GM19240 (cell line): ENCODE measurements at regions not wholly inside any gene's neighbourhood (a gene's known extent, or its start where the extent isn't known, plus 50 kb on each side); places are given as distances from the start of the nearest gene placed in this dataset.

Experiments used
- DNase-seq: peaks from one replicate; pipeline ENCODE4 v3.0.0; 2011; ENCODE audit warnings: low spot score; ENCODE audit not compliant: insufficient read length

DNA sequence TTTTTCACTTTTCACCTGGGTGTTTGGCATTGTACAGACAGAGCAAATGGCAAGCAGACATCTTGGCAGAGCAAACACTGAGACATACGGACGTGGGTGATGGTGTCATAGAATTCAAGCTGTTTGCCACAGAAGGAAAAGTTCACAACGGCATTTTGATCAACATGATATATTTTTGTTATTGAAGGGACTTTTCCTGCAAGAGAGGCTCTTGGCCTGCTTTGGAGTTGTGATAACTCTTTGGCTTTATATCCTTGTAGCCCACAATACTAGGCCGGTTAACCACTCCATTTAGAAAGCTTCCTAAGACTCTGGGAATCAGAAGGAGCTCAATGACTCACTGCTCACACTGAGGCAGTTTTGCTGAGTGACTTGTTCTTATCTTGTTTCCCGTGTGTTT, 1038.3 kb downstream of the TLE1 start:
- no peak for DNase-seq

DNA sequence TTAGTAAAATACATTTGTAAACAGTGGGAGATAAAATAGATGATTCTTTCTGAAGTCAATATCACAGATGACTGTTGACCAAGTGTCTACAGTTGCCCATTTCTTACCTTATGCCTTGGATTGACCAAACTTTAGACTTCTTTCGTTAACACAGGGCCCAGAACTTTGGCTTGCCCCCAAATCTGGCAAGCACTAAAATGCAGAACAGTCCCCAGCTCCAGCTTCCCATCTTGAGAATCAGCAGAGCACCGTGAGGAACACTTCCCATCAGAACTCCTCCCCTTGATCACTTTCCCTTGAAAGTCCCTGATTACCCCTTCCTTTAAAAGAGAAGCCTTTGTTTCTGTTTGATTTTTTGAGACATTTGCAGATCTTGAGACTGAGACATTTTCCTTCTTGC, 1039.9 kb downstream of the TLE1 start:
- DNase-seq = no peak

DNA sequence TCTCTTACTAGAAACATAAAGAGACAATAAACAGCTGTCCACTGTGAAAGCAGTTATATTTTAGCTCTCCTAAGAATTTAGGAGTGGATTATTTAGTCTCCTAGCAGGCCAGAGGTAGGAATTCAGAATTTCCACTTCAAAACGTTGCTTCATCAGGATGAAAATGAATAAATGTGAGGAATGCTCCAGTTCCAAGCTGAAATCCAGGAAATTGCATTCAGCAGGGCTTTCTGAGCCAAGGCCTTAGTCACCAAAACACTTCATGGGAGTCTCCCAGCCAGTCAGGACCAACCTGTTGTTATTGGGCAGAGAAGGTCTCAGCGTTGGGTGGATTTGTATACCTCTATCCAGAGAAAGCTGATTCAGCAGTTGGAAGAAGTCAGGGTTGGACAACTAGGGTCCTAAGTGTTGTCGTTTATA, 1040.3 kb downstream of the TLE1 start:
- DNase-seq = no peak

DNA sequence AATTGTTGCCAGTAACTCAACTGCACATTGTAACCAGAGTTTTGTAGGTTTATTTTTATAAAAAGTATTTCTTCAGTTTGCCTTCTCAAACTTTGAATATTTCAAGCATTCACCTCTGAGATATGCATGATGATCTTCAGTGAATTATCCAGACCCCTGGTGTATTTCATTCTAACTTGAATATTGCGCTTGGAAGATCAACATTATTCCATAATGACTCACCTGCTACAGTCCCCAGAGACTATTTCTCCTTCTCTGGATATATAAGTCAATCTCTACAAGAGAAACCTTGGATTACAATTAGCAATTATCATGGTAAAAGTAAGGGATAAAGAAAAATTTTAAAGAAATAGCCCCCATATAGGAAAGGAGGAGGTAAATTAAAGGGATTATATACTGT, 1041.0 kb downstream of the TLE1 start:
- DNase-seq = no peak

DNA sequence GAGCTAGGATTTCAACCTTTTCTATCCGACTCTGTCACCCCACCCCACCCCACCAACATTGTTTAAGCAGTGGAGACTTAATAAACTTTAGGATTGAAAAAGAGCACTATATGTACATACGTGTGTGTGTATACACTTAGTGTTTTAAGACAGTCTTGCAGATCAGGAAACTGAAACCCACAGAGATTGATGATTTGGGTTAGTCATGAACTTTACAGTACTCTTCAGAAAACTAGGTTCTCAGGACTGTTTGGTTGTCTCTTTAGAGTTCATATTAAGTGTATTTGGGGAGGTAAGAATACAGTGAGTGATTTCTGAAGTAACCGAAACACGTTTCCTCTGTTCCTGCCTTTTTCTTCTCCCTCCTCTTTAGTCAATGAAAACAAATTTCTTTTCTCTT, 1043.1 kb downstream of the TLE1 start:
- no peak for DNase-seq

DNA sequence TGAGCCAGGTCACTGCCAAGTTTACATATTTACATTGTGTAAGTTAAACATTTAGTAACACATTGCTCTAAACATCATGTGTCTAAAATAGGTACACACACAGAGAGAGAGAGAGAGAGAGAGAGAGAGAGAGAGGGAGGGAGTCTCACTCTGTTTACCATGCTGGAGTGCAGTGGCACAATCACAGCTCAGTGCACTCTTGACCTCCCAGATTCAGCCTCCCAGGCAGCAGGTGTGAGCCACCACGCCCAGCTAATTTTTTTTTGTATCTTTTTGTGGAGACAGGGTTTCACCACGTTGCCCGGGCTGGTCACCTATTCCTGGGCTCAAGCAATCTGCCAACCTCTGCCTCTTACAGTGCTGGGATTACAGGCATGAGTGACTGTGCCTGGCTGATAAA, 1045.3 kb downstream of the TLE1 start:
- DNase-seq = no peak

DNA sequence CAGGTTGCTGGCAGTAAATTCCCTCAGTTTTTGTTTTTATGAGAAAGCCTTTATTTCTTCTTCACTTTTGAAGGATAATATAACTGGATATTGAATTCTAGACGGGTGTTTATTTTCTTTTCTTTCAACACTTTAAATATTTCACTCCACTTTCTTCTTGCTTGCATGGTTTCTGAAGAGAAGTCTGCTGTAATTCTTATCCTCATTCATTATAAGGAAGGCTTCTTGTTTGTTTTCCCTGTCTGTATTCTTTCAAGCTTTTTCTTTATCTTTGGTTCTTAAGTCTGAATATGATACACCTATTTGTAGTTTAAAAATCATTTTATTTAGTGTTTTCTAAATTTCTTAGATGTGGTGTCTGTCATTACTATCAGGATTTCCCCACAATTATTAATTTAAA, 1054.3 kb downstream of the TLE1 start:
- DNase-seq = no peak

DNA sequence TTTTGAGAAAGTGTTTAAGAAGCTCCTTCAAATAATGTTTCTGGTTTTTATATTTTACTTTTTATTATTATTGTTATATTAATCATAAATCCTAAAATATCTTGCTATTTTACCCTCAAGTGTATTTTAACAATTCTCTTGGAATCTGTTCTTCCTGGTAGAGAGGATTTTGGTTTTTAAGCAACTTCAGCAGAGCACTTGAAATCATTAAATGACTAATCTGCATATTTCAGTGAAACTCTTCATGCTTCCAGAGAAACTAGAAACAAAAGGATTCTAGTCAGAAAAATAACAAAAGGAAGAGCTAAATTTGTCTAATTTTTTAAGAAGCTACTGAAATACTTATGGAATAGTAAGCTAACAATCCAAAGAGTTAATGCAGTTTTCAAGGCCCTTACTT, 1057.3 kb downstream of the TLE1 start:
- no peak for DNase-seq

DNA sequence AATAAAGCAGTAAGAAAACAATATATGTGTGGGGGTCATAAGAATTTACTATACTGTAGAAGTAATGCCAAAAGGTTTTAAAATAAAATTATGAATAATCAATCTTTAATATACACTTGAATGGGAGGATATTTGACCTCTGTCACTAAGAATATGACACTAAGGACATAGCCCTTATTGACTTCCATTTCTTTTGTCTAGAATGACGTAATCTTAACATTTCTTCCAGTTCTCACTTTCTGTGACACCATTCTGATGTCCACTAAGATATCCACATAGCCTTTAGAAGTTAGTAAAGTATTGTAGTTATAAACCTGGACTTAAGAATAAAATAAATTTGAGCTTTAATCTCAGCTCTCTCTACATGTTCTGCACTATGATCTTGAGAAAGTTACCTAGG, 1050.7 kb downstream of the TLE4 start:
- no peak for DNase-seq

DNA sequence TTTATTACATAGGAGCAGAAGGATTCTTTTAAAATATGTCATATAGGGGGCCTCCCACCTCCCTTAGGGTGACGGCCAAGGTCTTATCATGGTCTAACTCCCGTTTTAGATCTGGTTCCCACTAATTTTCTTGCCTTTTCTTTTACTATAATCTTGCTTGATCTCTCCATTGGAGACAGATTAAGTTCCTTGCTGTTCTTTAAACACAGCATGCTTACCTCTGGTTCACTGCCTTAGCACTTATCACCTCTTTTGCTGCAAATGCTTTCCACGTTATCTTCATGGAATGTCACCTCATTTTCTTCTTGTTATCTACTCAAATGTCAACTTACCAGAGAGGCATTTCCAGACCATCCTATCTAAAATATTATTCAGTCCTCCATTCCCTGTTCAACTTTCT, 1047.6 kb downstream of the TLE4 start:
- no peak for DNase-seq

DNA sequence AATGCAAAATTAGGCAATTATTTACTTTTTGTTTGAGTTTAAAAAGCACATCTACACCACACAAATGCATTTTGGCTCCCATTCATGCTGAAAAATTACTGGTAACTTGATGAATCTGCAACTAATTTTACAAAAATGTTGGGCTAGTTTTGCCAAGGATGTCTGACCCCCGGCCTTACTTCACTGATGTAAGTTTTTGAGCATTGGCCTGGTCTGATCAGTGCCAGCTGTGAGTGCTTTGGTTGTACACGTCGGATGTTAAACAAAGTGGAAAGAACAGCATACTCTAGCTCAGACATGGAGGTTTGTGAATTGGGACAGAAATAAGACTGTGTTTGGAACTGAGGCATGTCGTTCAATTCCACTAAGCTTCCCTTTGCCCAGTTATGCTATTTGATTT, 1044.2 kb downstream of the TLE4 start:
- DNase-seq = no peak

DNA sequence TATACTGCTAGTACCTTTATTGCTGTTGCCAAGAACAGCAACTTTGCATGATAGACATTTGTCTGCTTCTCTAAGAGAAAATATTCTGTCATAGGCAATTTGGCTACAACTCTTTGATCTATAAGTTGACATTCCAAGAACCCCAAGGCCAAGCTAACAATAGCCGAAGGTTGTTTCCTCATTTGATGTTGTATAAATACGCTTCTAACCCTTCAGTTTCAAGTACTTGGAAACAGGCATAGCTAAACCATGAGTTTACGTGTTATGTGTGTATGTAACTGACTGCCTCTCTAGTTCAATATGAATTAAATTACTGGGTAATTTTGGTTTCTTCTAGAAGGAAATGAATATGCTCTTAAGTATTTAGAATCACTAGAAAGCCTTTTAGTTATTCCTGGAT, 1034.0 kb downstream of the TLE4 start:
- no peak for DNase-seq

DNA sequence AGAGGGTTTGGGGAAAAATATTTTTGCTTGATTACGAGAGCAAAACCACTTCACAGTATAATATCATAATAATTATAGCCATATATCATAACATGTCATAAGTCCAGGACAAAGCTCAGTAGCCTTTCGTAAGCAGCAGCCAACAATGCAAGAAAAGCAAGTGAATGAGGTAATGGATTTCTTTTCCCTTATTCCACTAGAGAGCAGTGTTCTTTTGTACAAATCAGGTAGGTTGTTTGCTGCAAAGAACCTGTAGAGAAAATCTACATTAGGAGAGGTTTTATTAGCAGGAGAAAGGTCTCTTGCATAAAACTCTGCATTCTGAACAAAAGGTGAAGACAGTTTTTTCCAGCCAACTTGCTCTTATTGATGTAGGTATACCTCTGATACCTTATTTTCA, 1033.4 kb downstream of the TLE4 start:
- DNase-seq = no peak

DNA sequence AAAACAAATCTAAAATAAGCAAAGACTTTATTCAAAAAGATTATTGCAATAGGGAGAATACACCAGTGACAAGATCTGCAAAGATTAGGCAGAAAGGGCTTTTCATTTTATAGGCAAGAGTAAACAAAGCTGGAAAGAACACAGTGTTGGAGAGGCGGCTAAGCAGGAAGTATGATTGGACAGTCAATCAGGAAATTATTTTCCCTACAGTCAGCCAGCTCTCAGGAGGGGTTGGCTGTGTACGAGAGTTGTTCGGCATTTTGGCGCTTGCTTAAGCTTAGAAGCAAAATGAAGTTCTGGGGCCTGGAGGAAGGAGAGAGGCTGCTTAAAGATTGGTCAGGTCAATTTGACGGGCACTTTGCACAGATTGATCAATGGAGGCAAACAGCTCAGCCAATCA, 1030.5 kb downstream of the TLE4 start:
- no peak for DNase-seq

DNA sequence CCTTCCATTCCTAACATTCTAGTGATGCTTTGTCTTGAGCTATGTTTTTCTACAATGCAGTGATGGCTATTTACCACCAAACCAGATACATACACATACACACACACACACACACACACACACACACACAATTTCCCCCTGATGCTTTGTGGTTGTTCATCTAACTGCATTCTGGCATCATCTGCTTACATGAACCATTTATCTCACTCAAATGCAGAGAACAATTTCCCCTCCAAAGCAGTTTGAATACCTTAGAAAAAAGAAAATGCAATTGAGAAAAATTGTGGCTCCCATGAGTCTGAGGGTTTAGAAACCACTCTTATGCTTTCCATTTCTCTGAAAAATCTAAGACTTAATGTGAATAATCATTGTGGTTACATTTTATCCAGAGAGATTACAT, 1024.8 kb downstream of the TLE4 start:
- DNase-seq = no peak

DNA sequence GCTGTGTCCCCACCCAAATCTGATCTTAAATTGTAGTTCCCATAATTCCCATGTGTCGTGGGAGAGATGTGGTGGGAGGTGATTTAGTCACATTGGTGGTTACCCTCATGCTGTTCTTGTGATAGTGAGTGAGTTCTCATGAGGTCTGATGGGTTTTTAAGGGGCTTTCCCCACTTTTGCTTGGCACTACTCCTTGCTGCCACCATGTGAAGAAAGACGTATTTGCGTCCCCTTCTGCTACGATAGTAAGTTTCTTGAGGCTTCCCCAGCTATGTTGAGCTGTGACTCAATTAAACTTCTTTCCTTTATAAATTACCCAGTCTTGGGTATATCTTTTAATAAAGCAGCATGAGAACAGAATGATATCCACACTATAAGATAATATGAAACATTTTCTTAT, 1023.4 kb downstream of the TLE4 start:
- DNase-seq = no peak

DNA sequence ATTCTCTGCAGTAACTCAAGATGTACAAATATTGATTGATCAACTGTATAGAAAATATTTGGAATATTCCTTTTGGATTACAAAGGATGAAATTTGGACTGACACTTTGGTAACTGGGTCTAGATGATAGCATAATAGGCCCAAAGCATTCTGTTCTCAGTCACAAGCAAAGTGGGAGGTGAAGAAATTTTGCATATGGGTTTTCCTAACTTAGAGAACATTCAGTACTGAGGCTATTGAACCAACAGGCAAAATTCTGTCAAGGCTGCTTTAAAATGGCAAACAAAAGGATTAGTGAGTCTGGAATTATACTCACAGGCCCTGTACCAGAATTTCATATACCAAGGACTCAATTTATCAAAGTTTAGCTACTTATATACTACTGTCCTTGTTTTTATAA, 1020.6 kb downstream of the TLE4 start:
- DNase-seq = no peak

DNA sequence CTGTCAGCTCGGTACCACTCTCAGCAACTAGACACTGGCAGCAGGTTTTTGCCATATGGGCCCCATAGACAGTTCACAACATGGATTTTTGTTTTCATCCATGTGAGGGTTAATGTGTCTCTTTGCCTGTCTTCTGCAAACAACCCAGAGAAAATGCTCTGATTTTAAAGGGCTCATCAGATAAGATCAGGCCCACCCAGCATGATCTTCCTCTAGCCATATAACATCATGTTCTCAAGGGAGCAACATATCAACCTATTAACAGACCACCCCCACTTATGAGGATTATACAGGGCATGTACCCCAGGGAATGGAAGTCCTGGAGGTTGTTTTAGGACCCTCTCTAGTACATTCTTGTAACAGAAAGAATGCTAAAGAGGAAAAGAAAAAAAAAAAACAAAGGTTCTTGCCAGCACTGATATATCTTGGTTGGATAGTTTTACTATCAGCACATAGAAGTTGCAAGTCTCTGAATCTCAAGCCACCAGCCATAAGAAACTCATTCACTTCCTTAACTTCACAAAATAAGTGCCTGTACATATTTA, 1015.1 kb downstream of the TLE4 start:
- no peak for DNase-seq

DNA sequence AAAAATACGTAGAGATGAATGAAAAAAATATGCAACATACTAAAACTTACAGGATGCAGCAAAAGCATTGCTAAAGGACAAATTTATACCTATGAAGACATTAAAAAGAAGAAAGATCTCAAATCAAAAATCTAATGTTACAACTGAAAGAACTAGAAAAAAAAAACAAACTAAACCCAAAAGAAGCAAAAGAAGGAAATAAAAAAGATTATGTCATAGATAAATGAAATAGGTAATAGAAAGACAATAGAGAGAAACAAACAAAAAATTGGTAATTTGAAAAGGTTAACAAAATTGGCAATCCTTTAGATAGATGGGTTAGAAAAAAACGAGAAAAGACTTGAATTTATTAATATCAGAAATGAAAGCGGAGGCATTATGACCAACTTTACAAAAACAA, 1000.2 kb downstream of the TLE4 start:
- no peak for DNase-seq

DNA sequence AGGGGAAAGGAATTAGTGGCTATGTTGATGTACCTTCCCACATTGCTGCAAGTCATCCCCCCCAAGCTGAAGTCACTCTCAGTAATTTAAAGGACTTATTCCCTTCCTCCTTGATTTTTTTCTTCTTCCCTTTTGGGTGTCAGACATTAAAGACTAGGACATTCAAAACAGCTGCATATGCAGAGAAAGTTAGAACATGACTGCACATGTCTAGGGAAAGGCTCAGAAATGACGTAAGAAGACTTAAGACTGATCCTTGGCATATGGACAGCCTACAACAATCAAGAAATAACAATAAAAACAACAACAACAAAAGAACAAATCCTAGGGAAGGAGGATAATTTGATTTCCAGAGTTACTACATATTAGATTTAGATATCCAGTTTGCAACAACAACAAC, 997.5 kb downstream of the TLE4 start:
- DNase-seq = no peak

DNA sequence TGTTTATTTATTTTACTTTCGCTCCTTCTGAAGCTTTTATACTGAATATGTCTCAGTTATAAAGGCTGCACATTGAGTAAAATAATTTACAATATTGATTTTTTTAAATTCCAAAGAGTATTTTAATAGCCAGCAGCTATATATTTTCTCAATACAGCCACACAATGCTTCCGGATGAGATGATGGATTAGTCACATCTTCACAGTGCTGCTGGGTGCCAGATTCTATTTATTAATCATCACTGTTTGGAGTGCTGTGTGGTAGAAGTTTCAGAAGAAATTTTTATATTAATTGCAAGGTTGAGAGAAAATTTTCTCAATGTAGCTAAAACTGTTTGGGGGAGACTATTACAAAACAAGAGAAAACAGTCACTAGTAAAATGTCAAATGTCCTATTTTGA, 989.8 kb downstream of the TLE4 start:
- DNase-seq = no peak

DNA sequence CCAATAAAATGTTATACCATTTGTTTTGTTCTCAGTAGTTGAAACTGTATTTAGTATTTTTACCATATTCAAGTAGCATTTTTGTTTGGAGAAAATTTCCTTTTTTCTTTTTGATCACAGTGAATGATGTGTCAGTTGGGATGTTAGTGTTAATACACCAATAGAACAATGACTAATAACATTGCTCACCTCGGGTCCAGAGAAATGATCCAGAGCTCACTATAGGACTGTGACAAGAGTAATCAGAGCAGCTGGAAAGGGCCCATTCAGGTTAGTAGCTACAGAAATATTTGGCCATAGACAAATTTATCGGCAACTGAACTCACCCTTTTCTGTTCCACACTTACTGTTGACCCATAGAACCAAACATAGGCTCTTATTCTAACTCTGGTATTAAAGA, 989.2 kb downstream of the TLE4 start:
- DNase-seq = no peak

DNA sequence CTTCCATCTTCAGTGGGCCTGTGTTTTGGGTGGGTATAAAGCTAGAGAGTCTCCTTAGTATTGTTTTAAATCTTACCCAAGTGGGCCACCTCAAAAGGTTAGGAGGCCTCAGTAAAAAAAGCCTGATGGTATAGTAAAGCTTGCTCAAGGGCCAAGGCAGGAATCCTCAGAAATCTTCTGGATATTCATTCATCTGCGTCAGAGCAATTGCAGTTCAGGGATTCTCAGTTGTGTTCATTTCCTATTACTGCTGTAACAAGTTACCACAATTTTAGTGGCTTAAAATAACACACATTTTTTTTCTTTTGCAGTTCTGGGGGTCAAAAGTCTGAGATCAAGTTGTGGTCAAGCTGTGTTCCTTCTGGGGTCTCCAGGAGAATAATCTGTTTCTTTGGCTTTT, 985.5 kb downstream of the TLE4 start:
- no peak for DNase-seq

DNA sequence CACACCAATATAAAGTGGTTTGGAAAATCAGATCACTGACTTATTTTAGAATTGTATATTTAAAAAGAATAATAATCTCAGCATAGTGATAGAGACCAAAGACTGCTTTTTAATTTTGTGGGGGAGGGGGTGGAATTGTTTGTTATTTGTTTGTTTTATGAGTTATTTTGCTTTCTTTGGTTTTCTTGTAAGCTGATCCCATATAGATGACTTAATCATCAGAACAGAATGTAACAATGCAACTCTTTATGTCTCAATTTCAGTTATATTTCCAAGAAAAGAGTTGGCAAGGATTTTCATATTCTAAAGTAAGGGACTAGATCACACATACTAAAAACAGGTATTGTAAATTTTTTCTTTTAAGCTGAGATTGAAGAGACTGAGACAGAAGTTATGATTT, 984.9 kb downstream of the TLE4 start:
- no peak for DNase-seq
